Muscle layer of duodenum (tissue), 2 donors: ENCODE measurements at regions not wholly inside any gene's neighbourhood (a gene's known extent, or its start where the extent isn't known, plus 50 kb on each side); places are given as distances from the start of the nearest gene placed in this dataset.

Experiments used
- H3K27ac ChIP-seq: one replicate; pipeline ENCODE4 v1.7.0; 2013; ENCODE audit warnings: mild to moderate bottlenecking, low read length
- H3K27me3 ChIP-seq: one replicate; pipeline ENCODE4 v1.7.0; 2013; ENCODE audit warnings: low read depth, mild to moderate bottlenecking, control low read depth, low read length
- H3K36me3 ChIP-seq, 2 donors: one replicate each; pipeline ENCODE4 v1.7.0; 2013; ENCODE audit warnings: low read length in 2 of 2, control low read depth in 1 of 2, mild to moderate bottlenecking in 1 of 2; ENCODE audit not compliant: insufficient read depth in 2 of 2, control insufficient read depth in 1 of 2
- H3K4me1 ChIP-seq, 2 donors: one replicate each; pipeline ENCODE4 v1.7.0; 2013; ENCODE audit warnings: low read length in 2 of 2, mild to moderate bottlenecking in 2 of 2, control low read depth in 1 of 2, moderate library complexity in 1 of 2; ENCODE audit not compliant: insufficient read depth in 2 of 2, control insufficient read depth in 1 of 2
- H3K4me3 ChIP-seq, 2 donors: one replicate each; pipeline ENCODE4 v1.7.0; 2013; ENCODE audit warnings: low read length in 2 of 2, low read depth in 1 of 2, mild to moderate bottlenecking in 1 of 2
- H3K9me3 ChIP-seq, 2 donors: one replicate each; pipeline ENCODE4 v1.7.0; 2013; ENCODE audit warnings: low read length in 2 of 2, control low read depth in 1 of 2, mild to moderate bottlenecking in 1 of 2; ENCODE audit not compliant: control insufficient read depth in 1 of 2
- donor health status: healthy.

DNA sequence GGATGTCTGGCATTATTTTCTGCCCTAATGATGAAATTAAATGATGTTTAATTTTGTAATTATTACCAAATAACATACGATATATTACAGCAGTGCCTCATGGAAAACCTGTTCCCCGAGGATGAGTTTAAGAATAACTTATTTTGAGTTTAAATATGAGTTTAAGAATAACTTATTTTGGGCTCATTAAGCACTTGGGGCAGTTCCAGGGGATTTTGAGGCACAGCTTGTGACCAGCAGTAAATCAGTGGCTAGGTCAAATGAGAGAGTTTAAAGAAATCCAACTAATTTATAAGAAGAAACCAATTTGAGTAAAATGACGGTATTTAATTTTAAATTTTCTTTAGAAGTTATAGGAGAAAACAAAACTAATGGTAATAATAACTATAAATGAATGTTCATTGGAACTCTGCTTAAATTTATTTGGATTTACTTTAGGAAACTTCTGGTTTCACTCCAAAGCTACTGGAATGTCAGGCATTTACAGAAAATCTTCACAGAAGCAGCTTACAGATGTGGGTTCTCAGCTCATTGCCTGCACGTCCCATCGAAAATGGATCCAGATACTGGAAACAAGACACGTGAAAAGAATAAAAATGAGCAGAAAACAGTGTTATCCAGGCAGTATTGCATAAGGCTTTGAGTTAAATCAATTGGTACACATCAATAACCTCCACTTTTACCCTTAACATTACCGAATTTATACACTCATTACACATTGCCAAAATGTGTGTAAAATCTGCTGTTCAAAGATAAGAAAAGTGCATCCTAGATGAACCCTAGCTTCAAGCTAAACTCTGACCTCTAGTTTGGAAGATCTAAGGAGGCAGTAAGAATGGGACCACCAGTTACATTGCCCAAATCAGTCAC lies 784.5 kb upstream of the IGFBP3 start:
- no peaks in the 10 kb centered on the region for H3K4me1 ChIP-seq
- H3K27ac ChIP-seq = no peak overlapping the region
- no peaks in the 10 kb centered on the region for H3K9me3 ChIP-seq
- no peaks in the 10 kb centered on the region for H3K27me3 ChIP-seq
- H3K4me3 ChIP-seq = no peak overlapping the region
- H3K36me3 ChIP-seq = no peaks in the 10 kb centered on the region

- H3K4me3 ChIP-seq = no peak overlapping the region
- no peak overlapping the region for H3K27ac ChIP-seq
- no peaks in the 10 kb centered on the region for H3K27me3 ChIP-seq
- H3K9me3 ChIP-seq = peaks cover 0 to 9% of the 10 kb centered on the region in 2 donors
- H3K4me1 ChIP-seq = no peaks in the 10 kb centered on the region
- no peaks in the 10 kb centered on the region for H3K36me3 ChIP-seq
Measured at GRCh38 chr7:46696741-46697140, 775.7 kb upstream of the IGFBP3 start.

DNA sequence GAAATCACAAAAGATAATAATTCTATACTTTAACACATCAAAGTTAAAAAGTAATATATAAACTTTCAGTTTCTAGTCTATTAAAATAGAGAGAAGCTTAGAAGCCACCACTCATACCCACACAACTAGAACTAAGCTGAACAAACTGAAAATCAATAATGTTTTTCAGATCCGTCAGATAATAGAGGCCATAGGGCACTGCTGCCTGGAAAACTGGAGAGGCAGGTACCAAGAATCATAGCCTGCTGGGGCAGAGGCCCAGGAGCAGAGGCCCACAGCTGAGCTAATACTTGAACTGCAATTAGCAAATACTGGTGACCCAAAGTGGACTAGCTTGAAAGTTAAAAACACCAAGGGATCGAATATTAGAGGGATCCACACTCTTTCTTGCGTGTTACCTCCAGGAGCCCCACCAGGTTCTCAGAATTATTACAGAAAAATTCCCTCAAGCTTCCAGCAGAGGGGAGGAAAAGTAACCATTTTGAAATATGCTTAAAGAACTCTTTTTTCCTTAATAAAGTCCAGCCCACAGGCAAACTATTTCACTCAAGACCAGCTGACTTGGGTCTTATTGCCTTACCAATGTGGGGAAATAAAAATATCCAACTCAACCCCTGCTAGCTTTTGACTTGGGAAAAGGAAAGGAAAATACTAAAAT lies 774.1 kb upstream of the IGFBP3 start:
- H3K9me3 ChIP-seq = peaks cover 0 to 9% of the 10 kb centered on the region in 2 donors
- H3K27me3 ChIP-seq = no peaks in the 10 kb centered on the region
- peak overlapping the region; percentile 17 for H3K27ac ChIP-seq

DNA sequence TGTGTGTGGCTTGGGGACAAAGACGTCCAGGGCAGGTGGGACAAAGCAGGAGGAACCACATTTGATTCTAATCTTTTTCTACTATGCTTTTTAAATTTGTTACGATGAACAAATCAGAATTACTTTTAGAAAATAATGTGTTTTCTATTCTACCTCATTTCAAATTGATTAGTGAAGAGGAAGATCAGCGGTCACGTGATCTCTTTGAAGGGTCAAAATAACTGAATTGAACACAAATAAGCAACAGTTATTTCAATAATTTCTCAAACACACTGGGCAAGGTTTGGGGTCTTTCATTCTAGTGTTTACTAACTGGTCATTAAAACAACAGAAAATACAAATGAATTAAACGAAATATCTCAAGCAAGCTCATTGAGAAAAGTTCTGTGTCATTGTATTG lies 773.0 kb upstream of the IGFBP3 start:
- H3K27ac ChIP-seq = no peak overlapping the region
- no peak overlapping the region for H3K4me3 ChIP-seq
- no peaks in the 10 kb centered on the region for H3K27me3 ChIP-seq
- no peaks in the 10 kb centered on the region for H3K4me1 ChIP-seq
- H3K9me3 ChIP-seq = peaks cover 0 to 9% of the 10 kb centered on the region in 2 donors
- H3K36me3 ChIP-seq = no peaks in the 10 kb centered on the region

More for the DNA sequence above, 774.1 kb upstream of the IGFBP3 start:
- H3K4me3 ChIP-seq = no peak overlapping the region
- no peaks in the 10 kb centered on the region for H3K36me3 ChIP-seq
- no peaks in the 10 kb centered on the region for H3K4me1 ChIP-seq

GRCh38 chr7:46687203-46687602 lies 766.1 kb upstream of the IGFBP3 start:
- Histone ChIP-seq H3K27ac (no peak overlapping the region), H3K27me3 (no peaks in the 10 kb centered on the region), H3K4me3 (no peak overlapping the region), H3K4me1 (no peaks in the 10 kb centered on the region), H3K9me3 (no peaks in the 10 kb centered on the region), H3K36me3 (no peaks in the 10 kb centered on the region)

GRCh38 chr7:46685051-46685450 lies 764.0 kb upstream of the IGFBP3 start:
- Histone ChIP-seq H3K27me3 (no peaks in the 10 kb centered on the region), H3K27ac (no peak overlapping the region), H3K4me3 (no peak overlapping the region), H3K36me3 (no peaks in the 10 kb centered on the region), H3K4me1 (no peaks in the 10 kb centered on the region), H3K9me3 (no peaks in the 10 kb centered on the region)

- H3K27ac ChIP-seq = no peak overlapping the region
- no peaks in the 10 kb centered on the region for H3K9me3 ChIP-seq
- H3K27me3 ChIP-seq = no peaks in the 10 kb centered on the region
- H3K4me1 ChIP-seq = no peaks in the 10 kb centered on the region
- no peak overlapping the region for H3K4me3 ChIP-seq
- H3K36me3 ChIP-seq = no peaks in the 10 kb centered on the region
Measured at GRCh38 chr7:46682836-46683624, 762.0 kb upstream of the IGFBP3 start.

DNA sequence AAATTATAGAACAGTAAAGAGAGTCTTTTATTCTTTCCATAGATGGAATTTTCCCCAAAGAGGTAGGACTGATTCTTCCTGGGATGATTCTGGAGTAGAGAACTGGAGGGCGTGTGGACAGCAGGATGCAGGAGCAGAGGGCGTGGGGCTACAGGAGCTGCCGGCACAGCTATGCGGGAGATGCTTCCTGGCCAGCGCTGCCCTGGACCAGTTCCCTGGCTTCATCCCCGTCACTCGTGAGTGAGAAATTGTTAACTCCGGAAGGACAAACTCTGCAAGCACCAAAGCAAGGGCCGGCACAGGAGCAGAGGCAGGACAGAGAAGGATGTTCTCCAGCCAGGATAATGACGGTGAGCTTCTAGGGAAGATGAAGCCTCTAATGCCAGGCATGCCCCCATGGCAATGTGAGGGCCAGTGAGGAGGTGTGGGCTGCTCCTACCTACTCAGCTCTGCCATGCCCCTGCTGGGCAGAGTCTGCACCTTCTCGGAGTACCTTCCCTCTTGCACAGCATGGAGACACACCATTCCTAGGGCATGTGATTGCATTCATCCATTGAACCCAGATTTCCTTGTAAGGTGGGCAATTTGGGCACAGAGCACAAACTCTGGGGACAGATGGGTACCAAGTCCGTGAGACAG lies 760.9 kb upstream of the IGFBP3 start:
- Histone ChIP-seq H3K36me3 (no peaks in the 10 kb centered on the region), H3K27ac (no peak overlapping the region), H3K4me3 (no peak overlapping the region)

DNA sequence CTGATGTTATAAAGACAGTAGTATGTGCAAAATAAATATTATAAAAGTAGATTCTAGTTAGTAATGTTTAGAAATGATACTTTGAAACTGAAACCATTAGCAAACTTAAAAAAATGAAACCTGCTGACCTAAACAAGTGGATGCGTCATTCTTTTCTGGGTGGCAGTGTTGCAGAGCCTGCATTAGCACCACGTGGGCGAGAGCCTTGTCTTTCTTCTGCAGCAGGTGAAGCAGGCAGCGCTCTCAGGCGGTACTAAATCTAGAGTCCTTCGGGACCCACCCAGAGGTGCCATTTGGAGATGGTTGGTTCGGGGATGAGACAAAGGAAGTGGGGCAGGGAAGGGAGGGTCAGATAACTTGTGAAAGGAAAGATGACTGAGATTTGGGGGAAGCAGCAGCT lies 759.1 kb upstream of the IGFBP3 start:
- H3K27me3 ChIP-seq = no peaks in the 10 kb centered on the region
- no peak overlapping the region for H3K4me3 ChIP-seq
- no peaks in the 10 kb centered on the region for H3K4me1 ChIP-seq
- H3K36me3 ChIP-seq = no peaks in the 10 kb centered on the region
- H3K27ac ChIP-seq = no peak overlapping the region
- H3K9me3 ChIP-seq = no peaks in the 10 kb centered on the region

More for the DNA sequence above, 760.9 kb upstream of the IGFBP3 start:
- no peaks in the 10 kb centered on the region for H3K9me3 ChIP-seq
- H3K27me3 ChIP-seq = no peaks in the 10 kb centered on the region
- no peaks in the 10 kb centered on the region for H3K4me1 ChIP-seq

DNA sequence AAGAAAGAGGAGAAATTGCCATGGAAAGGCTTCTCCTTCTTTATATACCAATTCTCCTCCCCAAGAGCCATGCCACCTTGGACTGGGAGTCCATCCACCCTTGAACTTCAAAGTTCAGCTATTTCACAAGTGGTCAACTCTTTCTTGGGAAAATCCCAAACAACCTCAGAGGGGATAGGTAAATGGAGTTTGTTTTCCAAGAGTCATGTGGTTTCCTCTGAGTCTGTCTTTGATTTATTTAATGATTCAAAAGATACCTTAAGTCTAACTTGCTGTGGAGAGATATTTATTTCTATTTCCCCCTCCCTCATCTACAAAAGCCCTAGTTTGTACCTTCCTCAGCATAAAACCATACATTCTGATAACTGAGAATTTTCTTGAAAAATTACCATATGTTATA lies 758.6 kb upstream of the IGFBP3 start:
- no peaks in the 10 kb centered on the region for H3K4me1 ChIP-seq
- H3K27me3 ChIP-seq = no peaks in the 10 kb centered on the region

DNA sequence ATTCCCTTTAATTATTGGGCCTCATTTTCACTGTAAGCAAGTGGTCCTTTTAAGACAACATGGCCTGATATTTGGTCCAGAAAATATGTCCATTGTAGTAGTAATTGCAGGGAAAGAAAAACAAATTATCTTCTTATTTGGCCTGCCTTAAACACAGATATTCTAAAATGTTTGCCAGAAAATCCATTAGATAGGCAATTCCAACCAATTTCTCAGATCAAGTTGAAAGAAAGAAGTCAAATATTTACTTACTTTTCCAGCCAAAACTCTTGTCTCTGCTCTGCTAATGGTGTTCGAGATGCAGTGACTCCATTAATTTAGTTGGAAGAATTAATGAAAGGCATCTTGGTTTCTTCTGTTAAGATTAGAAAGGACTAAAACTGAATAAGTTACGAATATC lies 757.3 kb upstream of the IGFBP3 start:
- H3K27ac ChIP-seq = no peak overlapping the region
- no peak overlapping the region for H3K4me3 ChIP-seq
- no peaks in the 10 kb centered on the region for H3K36me3 ChIP-seq
- H3K27me3 ChIP-seq = no peaks in the 10 kb centered on the region
- no peaks in the 10 kb centered on the region for H3K9me3 ChIP-seq
- H3K4me1 ChIP-seq = no peaks in the 10 kb centered on the region

More for the DNA sequence above, 758.6 kb upstream of the IGFBP3 start:
- H3K36me3 ChIP-seq = no peaks in the 10 kb centered on the region
- H3K4me3 ChIP-seq = no peak overlapping the region
- H3K9me3 ChIP-seq = no peaks in the 10 kb centered on the region
- H3K27ac ChIP-seq = no peak overlapping the region
